ENCODE measurements at regions not wholly inside any gene's neighbourhood (a gene's known extent, or its start where the extent isn't known, plus 50 kb on each side); places are given as distances from the start of the nearest gene placed in this dataset.

- TF ChIP-seq, protein P1, sequence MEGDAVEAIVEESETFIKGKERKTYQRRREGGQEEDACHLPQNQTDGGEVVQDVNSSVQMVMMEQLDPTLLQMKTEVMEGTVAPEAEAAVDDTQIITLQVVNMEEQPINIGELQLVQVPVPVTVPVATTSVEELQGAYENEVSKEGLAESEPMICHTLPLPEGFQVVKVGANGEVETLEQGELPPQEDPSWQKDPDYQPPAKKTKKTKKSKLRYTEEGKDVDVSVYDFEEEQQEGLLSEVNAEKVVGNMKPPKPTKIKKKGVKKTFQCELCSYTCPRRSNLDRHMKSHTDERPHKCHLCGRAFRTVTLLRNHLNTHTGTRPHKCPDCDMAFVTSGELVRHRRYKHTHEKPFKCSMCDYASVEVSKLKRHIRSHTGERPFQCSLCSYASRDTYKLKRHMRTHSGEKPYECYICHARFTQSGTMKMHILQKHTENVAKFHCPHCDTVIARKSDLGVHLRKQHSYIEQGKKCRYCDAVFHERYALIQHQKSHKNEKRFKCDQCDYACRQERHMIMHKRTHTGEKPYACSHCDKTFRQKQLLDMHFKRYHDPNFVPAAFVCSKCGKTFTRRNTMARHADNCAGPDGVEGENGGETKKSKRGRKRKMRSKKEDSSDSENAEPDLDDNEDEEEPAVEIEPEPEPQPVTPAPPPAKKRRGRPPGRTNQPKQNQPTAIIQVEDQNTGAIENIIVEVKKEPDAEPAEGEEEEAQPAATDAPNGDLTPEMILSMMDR (IDR thresholded peaks at IDR 0.05): no peak
- TF ChIP-seq EZH2 (IDR thresholded peaks at IDR 0.05) (no peak), EZH2phosphoT487 (IDR thresholded peaks at IDR 0.05) (no peak)
These were observed 1034.0 kb downstream of the TLE4 start for GRCh38 chr9:80605793-80606192.

Data from neural progenitor cell (in vitro differentiated cells).